Testis (tissue), 2 donors: ENCODE measurements at regions not wholly inside any gene's neighbourhood (a gene's known extent, or its start where the extent isn't known, plus 50 kb on each side); places are given as distances from the start of the nearest gene placed in this dataset.

Source experiments
- POLR2A ChIP-seq: fragments of 450-650 bp; IDR thresholded peaks from one replicate; pipeline ENCODE4 v1.6.1; 2017; ENCODE audit warnings: antibody characterized with exemption, mild to moderate bottlenecking, moderate library complexity
- TF ChIP-seq, protein P1 (sequence below), 3 experiments: fragments of 450-650 bp in 2 of 3; fragments of 200-600 bp in 1 of 3; sonication (generic) in 1 of 3; IDR thresholded peaks; one replicate each; pipeline ENCODE4 v1.5.1; 2016 to 2019; ENCODE audit warnings: antibody characterized with exemption in 3 of 3, mild to moderate bottlenecking in 2 of 3, moderate library complexity in 1 of 3

DNA sequence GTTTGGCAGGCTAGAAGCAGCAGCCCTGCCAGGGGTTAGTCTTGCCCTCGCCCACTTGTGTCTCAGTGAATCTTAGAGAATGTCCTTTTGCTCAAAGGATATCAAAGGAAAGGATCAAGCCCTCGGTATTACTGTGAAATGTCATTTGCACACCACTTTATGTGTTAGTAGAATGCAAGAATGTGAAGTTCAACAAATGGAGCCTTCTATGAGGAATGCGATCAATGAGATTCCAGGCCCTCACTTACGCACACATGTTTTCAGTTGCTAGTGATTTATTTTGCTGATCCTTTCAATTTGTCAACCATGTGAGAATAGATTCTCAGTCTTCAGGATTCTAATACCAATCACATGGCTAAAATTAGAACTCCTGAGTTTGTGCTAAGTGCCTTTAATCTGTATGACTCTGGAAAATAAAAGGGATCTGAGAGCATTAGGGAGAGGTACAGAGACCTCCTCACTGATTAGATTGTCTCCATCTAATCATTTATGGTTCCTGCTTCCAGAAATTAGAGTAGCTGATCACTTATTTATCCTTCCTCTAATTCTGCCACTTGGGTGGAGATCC, 123.0 kb upstream of the SP4 start:
- TF ChIP-seq POLR2A = no peak
- TF ChIP-seq, protein P1, sequence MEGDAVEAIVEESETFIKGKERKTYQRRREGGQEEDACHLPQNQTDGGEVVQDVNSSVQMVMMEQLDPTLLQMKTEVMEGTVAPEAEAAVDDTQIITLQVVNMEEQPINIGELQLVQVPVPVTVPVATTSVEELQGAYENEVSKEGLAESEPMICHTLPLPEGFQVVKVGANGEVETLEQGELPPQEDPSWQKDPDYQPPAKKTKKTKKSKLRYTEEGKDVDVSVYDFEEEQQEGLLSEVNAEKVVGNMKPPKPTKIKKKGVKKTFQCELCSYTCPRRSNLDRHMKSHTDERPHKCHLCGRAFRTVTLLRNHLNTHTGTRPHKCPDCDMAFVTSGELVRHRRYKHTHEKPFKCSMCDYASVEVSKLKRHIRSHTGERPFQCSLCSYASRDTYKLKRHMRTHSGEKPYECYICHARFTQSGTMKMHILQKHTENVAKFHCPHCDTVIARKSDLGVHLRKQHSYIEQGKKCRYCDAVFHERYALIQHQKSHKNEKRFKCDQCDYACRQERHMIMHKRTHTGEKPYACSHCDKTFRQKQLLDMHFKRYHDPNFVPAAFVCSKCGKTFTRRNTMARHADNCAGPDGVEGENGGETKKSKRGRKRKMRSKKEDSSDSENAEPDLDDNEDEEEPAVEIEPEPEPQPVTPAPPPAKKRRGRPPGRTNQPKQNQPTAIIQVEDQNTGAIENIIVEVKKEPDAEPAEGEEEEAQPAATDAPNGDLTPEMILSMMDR (IDR thresholded peaks at IDR 0.05) = no peak
